GM12878 (cell line): ENCODE measurements at regions not wholly inside any gene's neighbourhood (a gene's known extent, or its start where the extent isn't known, plus 50 kb on each side); places are given as distances from the start of the nearest gene placed in this dataset.

Experiments used
- ATAC-seq: fragments of 200-7000 bp; cut with Tn5 transposase; 3 replicates; pipeline ENCODE4 v1.9.1; 2020; ENCODE audit warnings: mild to moderate bottlenecking, moderate library complexity
- BruUV-seq: library from RNA; stranded (reverse); fragments of 400-500 nt; replicated peaks from 2 replicates; lab custom pipeline; 2021; lab: Mats Ljungman, UMichigan
- CTCF ChIA-PET: fragments of 300-600 bp; sonication (Branson Sonifier 250); formaldehyde crosslinking; extraction: SDS; loops from one replicate; lab custom pipeline; 2021; ENCODE audit warnings: inconsistent platforms; lab: Yijun Ruan, JAX
- POLR2A ChIA-PET: fragments of 350-600 bp; formaldehyde crosslinking; extraction: SDS; loops from one replicate; lab custom pipeline; 2021; ENCODE audit warnings: inconsistent platforms; lab: Charles Lee
- RAD21 ChIA-PET: fragments of 300-600 bp; sonication (Branson Sonifier 250); formaldehyde crosslinking; loops from one replicate; lab custom pipeline; 2023; ENCODE audit warnings: antibody characterized with exemption; ENCODE audit not compliant: unreplicated experiment; lab: Charles Lee
- SMC1A ChIA-PET: fragments of 300-600 bp; sonication (Branson Sonifier 250); formaldehyde crosslinking; loops from one replicate; lab custom pipeline; 2023; ENCODE audit not compliant: unreplicated experiment, uncharacterized antibody; lab: Charles Lee
- DNase-seq: peaks from one replicate; pipeline ENCODE4 v3.0.0-alpha.2; 2011; ENCODE audit warnings: low read depth, low spot score
- FAIRE-seq: peaks from 3 replicates; lab custom pipeline; 2011; peaks lifted over from hg19 to GRCh38; lab: Jason Lieb, UNC
- H2AFZ ChIP-seq: 2 replicates; pipeline ENCODE4 v1.6.0; 2011; ENCODE audit warnings: low read depth, low read length, control low read depth; ENCODE audit not compliant: control insufficient read depth
- H3K27ac ChIP-seq: 2 replicates; pipeline ENCODE4 v1.5.1; 2011; ENCODE audit warnings: control low read depth; ENCODE audit not compliant: control insufficient read depth, insufficient read depth
- H3K27me3 ChIP-seq, 2 experiments: replicated peaks in 1 of 2; 2 replicates each; pipeline versions ENCODE4 v1.6.0 to v1.6.1; 2011; ENCODE audit warnings: low read length in 1 of 2; ENCODE audit not compliant: control insufficient read depth in 2 of 2, insufficient read depth in 2 of 2
- H3K36me3 ChIP-seq, 2 experiments: 2 replicates each; pipeline ENCODE4 v1.5.1; 2011; ENCODE audit warnings: low read length in 1 of 2; ENCODE audit not compliant: control insufficient read depth in 2 of 2, insufficient read depth in 2 of 2
- H3K4me1 ChIP-seq: 2 replicates; pipeline ENCODE4 v1.6.1; 2011; ENCODE audit warnings: mild to moderate bottlenecking, low read length, moderate library complexity, mixed read lengths; ENCODE audit not compliant: control insufficient read depth, insufficient read depth
- H3K4me2 ChIP-seq: 2 replicates; pipeline ENCODE4 v1.6.0; 2011; ENCODE audit warnings: control low read depth; ENCODE audit not compliant: control insufficient read depth, insufficient read depth
- H3K4me3 ChIP-seq: fragments of 200-600 bp; sonication (generic); 2 replicates; pipeline ENCODE4 v1.5.1; 2016
- H3K79me2 ChIP-seq: 2 replicates; pipeline ENCODE4 v1.6.0; 2011; ENCODE audit warnings: low read length; ENCODE audit not compliant: control insufficient read depth, insufficient read depth
- H3K9ac ChIP-seq: 2 replicates; pipeline ENCODE4 v1.8.0; 2011; ENCODE audit warnings: low read length, control low read depth, mixed read lengths; ENCODE audit not compliant: control insufficient read depth, insufficient read depth
- H3K9me3 ChIP-seq: replicated peaks from 3 replicates; pipeline ENCODE4 v1.5.1; 2011; ENCODE audit warnings: mild to moderate bottlenecking, low read length; ENCODE audit not compliant: control insufficient read depth, insufficient read depth
- H4K20me1 ChIP-seq: 2 replicates; pipeline ENCODE4 v1.6.0; 2011; ENCODE audit not compliant: control insufficient read depth, insufficient read depth
- EP300 ChIP-seq, 2 experiments: fragments of 150-350 bp in 1 of 2; IDR thresholded peaks; 2 replicates each; pipeline ENCODE4 v1.6.1; 2011 to 2012; ENCODE audit warnings: low read depth in 2 of 2, low read length in 2 of 2, borderline replicate concordance in 1 of 2, improper control_type of control experiment in 1 of 2, inconsistent platforms in 1 of 2; ENCODE audit not compliant: control insufficient read depth in 1 of 2
- MXI1 ChIP-seq: fragments of 150-350 bp; IDR thresholded peaks from 2 replicates; pipeline ENCODE4 v1.6.1; 2011; ENCODE audit warnings: low read depth, mild to moderate bottlenecking, inconsistent platforms, low read length, improper control_type of control experiment
- MYC ChIP-seq: IDR thresholded peaks from 2 replicates; pipeline ENCODE4 v1.6.1; 2011; ENCODE audit warnings: mild to moderate bottlenecking, low read length, moderate library complexity, inconsistent platforms; ENCODE audit not compliant: insufficient read depth, insufficient replicate concordance, insufficient read length, severe bottlenecking
- SKIL ChIP-seq: fragments of 450-650 bp; IDR thresholded peaks from 2 replicates; pipeline ENCODE4 v1.6.1; 2017; ENCODE audit warnings: mild to moderate bottlenecking, low read depth, inconsistent platforms; ENCODE audit not compliant: poor library complexity, severe bottlenecking
- SMC3 ChIP-seq: IDR thresholded peaks from 2 replicates; pipeline ENCODE4 v1.6.1; 2011; ENCODE audit warnings: low read length, improper control_type of control experiment, borderline replicate concordance
- TBL1XR1 ChIP-seq: IDR thresholded peaks from 2 replicates; pipeline ENCODE4 v1.6.1; 2012; ENCODE audit warnings: low read depth, low read length, improper control_type of control experiment
- ZSCAN29 ChIP-seq: fragments of 450-650 bp; IDR thresholded peaks from 2 replicates; pipeline ENCODE4 v1.6.1; 2017; ENCODE audit warnings: mild to moderate bottlenecking, moderate library complexity
- WGBS: methylation state at CpG from one replicate; pipeline ENCODE4 v1.1.6; 2016; ENCODE audit warnings: low lambda C conversion rate; ENCODE audit not compliant: insufficient replicate concordance, insufficient coverage; ENCODE audit errors: missing lambda C conversion rate; 5-methylcytosine and 5-hydroxymethylcytosine counted together
- in situ Hi-C: fragments of 300-500 bp; cut with MboI; formaldehyde crosslinking; loops from 9 replicates; pipeline ENCODE4 v1.14.3; 2018; ENCODE audit warnings: mixed read lengths
- intact Hi-C: fragments of 100-400 bp; cut with micrococcal nuclease; formaldehyde crosslinking; loops from one replicate; pipeline ENCODE4 v1.14.2; 2022; ENCODE audit not compliant: unreplicated experiment

- no peaks in the 10 kb centered on the region for H4K20me1 ChIP-seq
- RAD21 ChIA-PET: no interaction called here
These were observed 532.5 kb upstream of the SLC10A2 start for GRCh38 chr13:103598671-103599070.

GRCh38 chr13:103573446-103573845, 507.2 kb upstream of the SLC10A2 start:
- no peaks in the 10 kb centered on the region; the same call in 2 of the 3 replicates for H3K9me3 ChIP-seq
- H3K4me2 ChIP-seq: no peak overlapping the region
- no peak overlapping the region for H3K27ac ChIP-seq
- ChIA-PET CTCF (no interaction called here), RAD21 (no interaction called here), POLR2A (no interaction called here), SMC1A (no interaction called here)
- H3K27me3 ChIP-seq: no peaks in the 10 kb centered on the region
- WGBS: 23% methylated on average over 4 of the region's 4 CpGs
- H2AFZ ChIP-seq: no peak overlapping the region
- no peaks in the 10 kb centered on the region for H3K36me3 ChIP-seq
- no peak overlapping the region for H3K4me3 ChIP-seq
- no peak overlapping the region for H3K9ac ChIP-seq
- TF ChIP-seq EP300 (IDR thresholded peaks at IDR 0.05; ENCODE audit: borderline replicate concordance in 1 of 2, control insufficient read depth in 1 of 2, low read depth in 2 of 2, low read length in 2 of 2) (no peak), MYC (no peak), ZSCAN29 (no peak), MXI1 (no peak), SMC3 (no peak)
- ATAC-seq (no peak), DNase-seq (no peak), FAIRE-seq (no peak)
- intact Hi-C loops (no loop called here), in situ Hi-C loops (no loop called here)
- no peaks in the 10 kb centered on the region for H3K79me2 ChIP-seq
- no peaks in the 10 kb centered on the region for H3K4me1 ChIP-seq
- H4K20me1 ChIP-seq: no peaks in the 10 kb centered on the region
- no TSS peak for BruUV-seq

More at GRCh38 chr13:103598671-103599070, 532.5 kb upstream of the SLC10A2 start:
- Histone ChIP-seq H3K4me1 (no peaks in the 10 kb centered on the region), H3K9me3 (no peaks in the 10 kb centered on the region), H2AFZ (no peak overlapping the region), H3K36me3 (no peaks in the 10 kb centered on the region)
- no peak for FAIRE-seq
- no TSS peak for BruUV-seq
- TF ChIP-seq SKIL: no peak
- TF ChIP-seq TBL1XR1: no peak
- TF ChIP-seq, all 136 proteins: peak for 0
- ChIA-PET POLR2A (no interaction called here), SMC1A (no interaction called here), CTCF (no interaction called here)
- in situ Hi-C loops (no loop called here), intact Hi-C loops (no loop called here)
- Histone ChIP-seq H3K9ac (no peak overlapping the region), H3K4me3 (no peak overlapping the region), H3K27ac (no peak overlapping the region), H3K4me2 (no peak overlapping the region), H3K79me2 (no peaks in the 10 kb centered on the region), H3K27me3 (no peaks in the 10 kb centered on the region)
- ATAC-seq (no peak), DNase-seq (no peak)
